Lower leg skin (tissue), 3 donors: ENCODE measurements at regions not wholly inside any gene's neighbourhood (a gene's known extent, or its start where the extent isn't known, plus 50 kb on each side); places are given as distances from the start of the nearest gene placed in this dataset.

Experiments used
- POLR2A ChIP-seq, 2 donors: fragments of 450-650 bp; IDR thresholded peaks; one replicate each; pipeline ENCODE4 v1.6.1; 2016 to 2017; ENCODE audit warnings: antibody characterized with exemption in 2 of 2, mild to moderate bottlenecking in 1 of 2, moderate library complexity in 1 of 2
- TF ChIP-seq, protein P1 (sequence below), 3 donors: fragments of 450-650 bp; IDR thresholded peaks; one replicate each; pipeline ENCODE4 v1.5.1; 2016; ENCODE audit warnings: antibody characterized with exemption in 3 of 3, mild to moderate bottlenecking in 3 of 3, moderate library complexity in 2 of 3

DNA sequence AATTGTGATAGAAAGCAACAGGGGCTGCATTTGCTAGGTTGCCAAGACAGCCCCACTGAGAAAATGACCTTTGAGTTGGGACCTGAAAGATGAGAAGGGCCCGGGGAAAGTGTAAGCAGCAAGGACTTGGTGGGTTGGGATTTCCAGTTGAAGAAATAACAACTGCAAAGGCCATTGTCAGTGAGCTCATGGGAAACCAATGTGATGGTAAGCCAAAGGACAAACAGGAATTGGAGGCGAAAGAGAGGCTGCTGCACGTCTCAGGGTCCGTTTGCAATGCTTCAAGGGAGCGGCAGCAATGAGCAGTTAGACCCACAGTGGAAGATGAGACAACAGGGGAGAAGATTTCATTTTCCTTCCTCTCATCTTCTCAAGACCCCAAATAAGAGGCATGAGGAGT, 51.5 kb upstream of the RGPD4 start:
- TF ChIP-seq, protein P1, sequence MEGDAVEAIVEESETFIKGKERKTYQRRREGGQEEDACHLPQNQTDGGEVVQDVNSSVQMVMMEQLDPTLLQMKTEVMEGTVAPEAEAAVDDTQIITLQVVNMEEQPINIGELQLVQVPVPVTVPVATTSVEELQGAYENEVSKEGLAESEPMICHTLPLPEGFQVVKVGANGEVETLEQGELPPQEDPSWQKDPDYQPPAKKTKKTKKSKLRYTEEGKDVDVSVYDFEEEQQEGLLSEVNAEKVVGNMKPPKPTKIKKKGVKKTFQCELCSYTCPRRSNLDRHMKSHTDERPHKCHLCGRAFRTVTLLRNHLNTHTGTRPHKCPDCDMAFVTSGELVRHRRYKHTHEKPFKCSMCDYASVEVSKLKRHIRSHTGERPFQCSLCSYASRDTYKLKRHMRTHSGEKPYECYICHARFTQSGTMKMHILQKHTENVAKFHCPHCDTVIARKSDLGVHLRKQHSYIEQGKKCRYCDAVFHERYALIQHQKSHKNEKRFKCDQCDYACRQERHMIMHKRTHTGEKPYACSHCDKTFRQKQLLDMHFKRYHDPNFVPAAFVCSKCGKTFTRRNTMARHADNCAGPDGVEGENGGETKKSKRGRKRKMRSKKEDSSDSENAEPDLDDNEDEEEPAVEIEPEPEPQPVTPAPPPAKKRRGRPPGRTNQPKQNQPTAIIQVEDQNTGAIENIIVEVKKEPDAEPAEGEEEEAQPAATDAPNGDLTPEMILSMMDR (IDR thresholded peaks at IDR 0.05) = no peak
- no peak for TF ChIP-seq POLR2A (IDR thresholded peaks at IDR 0.05)
